AG09309 (cell line): ENCODE measurements at regions not wholly inside any gene's neighbourhood (a gene's known extent, or its start where the extent isn't known, plus 50 kb on each side); places are given as distances from the start of the nearest gene placed in this dataset.

Source experiments
- DNase-seq: peaks from one replicate; pipeline ENCODE4 v3.0.0-alpha.2; 2010; ENCODE audit warnings: low read depth
- H3K4me3 ChIP-seq: 2 replicates; pipeline ENCODE4 v1.5.1; 2011; ENCODE audit warnings: mild to moderate bottlenecking, low read depth, low read length, moderate library complexity; ENCODE audit not compliant: control insufficient read depth
- CTCF ChIP-seq: IDR thresholded peaks from 2 replicates; pipeline ENCODE4 v1.5.1; 2011; ENCODE audit warnings: mild to moderate bottlenecking, low read depth, low read length, inconsistent platforms; ENCODE audit not compliant: insufficient read depth, control insufficient read depth; ENCODE audit errors: missing control alignments

GRCh38 chr11:70891844-70892380 lies 360.5 kb downstream of the SHANK2 start:
- DNase-seq, result no peak
- TF ChIP-seq CTCF, result no peak
- H3K4me3 ChIP-seq, result no peak overlapping the region

- no peak for TF ChIP-seq CTCF
- DNase-seq, result no peak
- H3K4me3 ChIP-seq, result no peak overlapping the region
These were observed 359.5 kb downstream of the SHANK2 start for GRCh38 chr11:70892889-70893288.

- no peak for TF ChIP-seq CTCF
- DNase-seq, result no peak
- no peak overlapping the region for H3K4me3 ChIP-seq
These were observed 357.6 kb downstream of the SHANK2 start for GRCh38 chr11:70894566-70895365.

GRCh38 chr11:70895366-70895670 lies 357.1 kb downstream of the SHANK2 start:
- no peak overlapping the region for H3K4me3 ChIP-seq
- no peak for TF ChIP-seq CTCF
- no peak for DNase-seq

- DNase-seq, result no peak
- no peak for TF ChIP-seq CTCF
- H3K4me3 ChIP-seq, result no peak overlapping the region
These were observed 354.9 kb downstream of the SHANK2 start for GRCh38 chr11:70897429-70897828.

GRCh38 chr11:70899616-70900015 lies 352.8 kb downstream of the SHANK2 start:
- DNase-seq, result no peak
- H3K4me3 ChIP-seq, result no peak overlapping the region
- TF ChIP-seq CTCF, result no peak
